PC-3 (cell line): ENCODE measurements at regions not wholly inside any gene's neighbourhood (a gene's known extent, or its start where the extent isn't known, plus 50 kb on each side); places are given as distances from the start of the nearest gene placed in this dataset.

Experiments used
- EZH2 ChIP-seq: fragments of 300-600 bp; sonication (generic); IDR thresholded peaks from one replicate; pipeline ENCODE4 v1.6.1; 2017; ENCODE audit warnings: antibody characterized with exemption, mild to moderate bottlenecking, low read length; ENCODE audit not compliant: unreplicated experiment
- TF ChIP-seq, protein P1 (sequence below): fragments of 300-600 bp; sonication (generic); conservative IDR thresholded peaks from 2 replicates; pipeline ENCODE4 v1.5.1; 2017; ENCODE audit warnings: antibody characterized with exemption, low read depth, mild to moderate bottlenecking, low read length

DNA sequence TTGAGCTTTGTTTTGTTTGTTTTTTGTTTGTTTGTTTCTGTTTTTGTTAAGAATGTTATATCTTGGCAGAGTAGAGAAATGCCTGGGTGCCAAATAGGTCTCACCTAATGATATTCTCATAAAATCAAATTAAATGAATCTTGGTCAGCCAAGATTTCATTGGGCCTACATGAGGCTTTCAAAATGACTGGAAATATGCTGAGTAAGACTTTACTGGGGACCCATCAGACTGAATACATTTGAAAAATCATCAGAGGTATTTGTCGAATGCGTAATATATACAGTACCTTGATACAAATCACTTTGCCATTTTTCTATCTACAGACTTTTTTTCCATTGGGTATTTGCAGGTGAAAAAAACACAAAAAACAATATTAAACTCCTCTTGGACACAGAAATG lies 480.8 kb downstream of the CDH2 start:
- TF ChIP-seq, protein P1, sequence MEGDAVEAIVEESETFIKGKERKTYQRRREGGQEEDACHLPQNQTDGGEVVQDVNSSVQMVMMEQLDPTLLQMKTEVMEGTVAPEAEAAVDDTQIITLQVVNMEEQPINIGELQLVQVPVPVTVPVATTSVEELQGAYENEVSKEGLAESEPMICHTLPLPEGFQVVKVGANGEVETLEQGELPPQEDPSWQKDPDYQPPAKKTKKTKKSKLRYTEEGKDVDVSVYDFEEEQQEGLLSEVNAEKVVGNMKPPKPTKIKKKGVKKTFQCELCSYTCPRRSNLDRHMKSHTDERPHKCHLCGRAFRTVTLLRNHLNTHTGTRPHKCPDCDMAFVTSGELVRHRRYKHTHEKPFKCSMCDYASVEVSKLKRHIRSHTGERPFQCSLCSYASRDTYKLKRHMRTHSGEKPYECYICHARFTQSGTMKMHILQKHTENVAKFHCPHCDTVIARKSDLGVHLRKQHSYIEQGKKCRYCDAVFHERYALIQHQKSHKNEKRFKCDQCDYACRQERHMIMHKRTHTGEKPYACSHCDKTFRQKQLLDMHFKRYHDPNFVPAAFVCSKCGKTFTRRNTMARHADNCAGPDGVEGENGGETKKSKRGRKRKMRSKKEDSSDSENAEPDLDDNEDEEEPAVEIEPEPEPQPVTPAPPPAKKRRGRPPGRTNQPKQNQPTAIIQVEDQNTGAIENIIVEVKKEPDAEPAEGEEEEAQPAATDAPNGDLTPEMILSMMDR, result no peak
- no peak for TF ChIP-seq EZH2
